Skeletal muscle satellite cell (primary cell): ENCODE measurements at regions not wholly inside any gene's neighbourhood (a gene's known extent, or its start where the extent isn't known, plus 50 kb on each side); places are given as distances from the start of the nearest gene placed in this dataset.
A peak's percentile ranks its signal among the peaks of the same experiment; 100 is the strongest.

ENCODE experiments used
- H3K27me3 ChIP-seq: 2 replicates; pipeline ENCODE4 v1.7.0; 2013; ENCODE audit warnings: low read length; ENCODE audit not compliant: control insufficient read depth, insufficient read depth
- H3K36me3 ChIP-seq: 2 replicates; pipeline ENCODE4 v1.7.0; 2013; ENCODE audit warnings: mild to moderate bottlenecking, control low read depth, low read length; ENCODE audit not compliant: insufficient read depth
- H3K4me1 ChIP-seq: 2 replicates; pipeline ENCODE4 v1.7.0; 2013; ENCODE audit warnings: low read length; ENCODE audit not compliant: control insufficient read depth, insufficient read depth
- H3K4me2 ChIP-seq: 2 replicates; pipeline ENCODE4 v1.7.0; 2013; ENCODE audit warnings: mild to moderate bottlenecking, low read length
- H3K4me3 ChIP-seq: 2 replicates; pipeline ENCODE4 v1.7.0; 2013; ENCODE audit warnings: low read length
- H3K9ac ChIP-seq: 2 replicates; pipeline ENCODE4 v1.7.0; 2013; ENCODE audit warnings: mild to moderate bottlenecking, low read depth, low read length, moderate library complexity
- H3K9me3 ChIP-seq: replicated peaks from 2 replicates; pipeline ENCODE4 v1.7.0; 2013; ENCODE audit warnings: mild to moderate bottlenecking, control low read depth, low read length

- Histone ChIP-seq H3K36me3 (no peaks in the 10 kb centered on the region), H3K27me3 (no peaks in the 10 kb centered on the region), H3K9me3 (no peaks in the 10 kb centered on the region), H3K4me2 (no peak overlapping the region), H3K9ac (no peak overlapping the region), H3K4me1 (no peaks in the 10 kb centered on the region), H3K4me3 (no peak overlapping the region)
These were observed 1585.9 kb downstream of the AACS start for GRCh38 chr12:126651133-126651532.

GRCh38 chr12:126663304-126664094 is 1598.3 kb downstream of the AACS start:
- no peak overlapping the region for H3K4me3 ChIP-seq
- no peaks in the 10 kb centered on the region for H3K9me3 ChIP-seq
- no peaks in the 10 kb centered on the region for H3K36me3 ChIP-seq
- H3K4me2 ChIP-seq = no peak overlapping the region
- no peaks in the 10 kb centered on the region for H3K27me3 ChIP-seq
- H3K9ac ChIP-seq = no peak overlapping the region
- H3K4me1 ChIP-seq = peaks cover 22% of the 10 kb centered on the region

- peak overlapping the region; percentile 49 for H3K9ac ChIP-seq
- H3K4me3 ChIP-seq = peak overlapping the region; percentile 4
- peaks cover 32% of the 10 kb centered on the region for H3K4me1 ChIP-seq
- no peaks in the 10 kb centered on the region for H3K27me3 ChIP-seq
- peak overlapping the region; percentile 44 for H3K4me2 ChIP-seq
- no peaks in the 10 kb centered on the region for H3K9me3 ChIP-seq
- no peaks in the 10 kb centered on the region for H3K36me3 ChIP-seq
These were observed 1599.6 kb upstream of the TMEM132C start for GRCh38 chr12:126667339-126667738.

GRCh38 chr12:126668538-126668937 is 1598.4 kb upstream of the TMEM132C start:
- Histone ChIP-seq H3K4me3 (peak overlapping the region; percentile 29), H3K36me3 (no peaks in the 10 kb centered on the region), H3K9me3 (no peaks in the 10 kb centered on the region), H3K4me1 (peaks cover 32% of the 10 kb centered on the region), H3K27me3 (no peaks in the 10 kb centered on the region), H3K9ac (peak overlapping the region; percentile 65), H3K4me2 (peak overlapping the region; percentile 69)

GRCh38 chr12:126668961-126669360 is 1598.0 kb upstream of the TMEM132C start:
- Histone ChIP-seq H3K4me2 (peak overlapping the region; percentile 69), H3K9me3 (no peaks in the 10 kb centered on the region), H3K4me3 (peak overlapping the region; percentile 11), H3K36me3 (no peaks in the 10 kb centered on the region), H3K9ac (peak overlapping the region; percentile 65), H3K4me1 (peaks cover 32% of the 10 kb centered on the region), H3K27me3 (no peaks in the 10 kb centered on the region)

GRCh38 chr12:126676434-126676833 is 1590.5 kb upstream of the TMEM132C start:
- H3K4me2 ChIP-seq = no peak overlapping the region

GRCh38 chr12:126681676-126682075 is 1585.3 kb upstream of the TMEM132C start:
- no peak overlapping the region for H3K9ac ChIP-seq
- H3K4me3 ChIP-seq = no peak overlapping the region
- H3K4me1 ChIP-seq = no peaks in the 10 kb centered on the region
- H3K27me3 ChIP-seq = no peaks in the 10 kb centered on the region
- H3K4me2 ChIP-seq = no peak overlapping the region
- H3K9me3 ChIP-seq = no peaks in the 10 kb centered on the region
- H3K36me3 ChIP-seq = no peaks in the 10 kb centered on the region

More at GRCh38 chr12:126676434-126676833, 1590.5 kb upstream of the TMEM132C start:
- no peaks in the 10 kb centered on the region for H3K36me3 ChIP-seq
- H3K9ac ChIP-seq = no peak overlapping the region
- H3K4me3 ChIP-seq = no peak overlapping the region
- H3K27me3 ChIP-seq = no peaks in the 10 kb centered on the region
- no peaks in the 10 kb centered on the region for H3K9me3 ChIP-seq
- peaks cover 6% of the 10 kb centered on the region for H3K4me1 ChIP-seq

GRCh38 chr12:126684703-126685102 is 1582.3 kb upstream of the TMEM132C start:
- Histone ChIP-seq H3K9me3 (no peaks in the 10 kb centered on the region), H3K4me1 (no peaks in the 10 kb centered on the region), H3K9ac (no peak overlapping the region), H3K4me2 (no peak overlapping the region), H3K27me3 (no peaks in the 10 kb centered on the region), H3K4me3 (no peak overlapping the region), H3K36me3 (no peaks in the 10 kb centered on the region)

- Histone ChIP-seq H3K4me1 (no peaks in the 10 kb centered on the region), H3K9me3 (no peaks in the 10 kb centered on the region), H3K27me3 (no peaks in the 10 kb centered on the region), H3K36me3 (no peaks in the 10 kb centered on the region), H3K4me2 (no peak overlapping the region), H3K4me3 (no peak overlapping the region), H3K9ac (no peak overlapping the region)
These were observed 1581.3 kb upstream of the TMEM132C start for GRCh38 chr12:126685636-126686035.

- no peaks in the 10 kb centered on the region for H3K36me3 ChIP-seq
- no peaks in the 10 kb centered on the region for H3K9me3 ChIP-seq
- no peak overlapping the region for H3K9ac ChIP-seq
- H3K4me1 ChIP-seq = no peaks in the 10 kb centered on the region
- no peaks in the 10 kb centered on the region for H3K27me3 ChIP-seq
- no peak overlapping the region for H3K4me2 ChIP-seq
- H3K4me3 ChIP-seq = no peak overlapping the region
These were observed 1578.4 kb upstream of the TMEM132C start for GRCh38 chr12:126688556-126688955.

GRCh38 chr12:126700096-126700495 is 1566.9 kb upstream of the TMEM132C start:
- Histone ChIP-seq H3K4me3 (no peak overlapping the region), H3K9ac (no peak overlapping the region), H3K36me3 (no peaks in the 10 kb centered on the region), H3K27me3 (no peaks in the 10 kb centered on the region), H3K4me1 (no peaks in the 10 kb centered on the region), H3K9me3 (no peaks in the 10 kb centered on the region), H3K4me2 (no peak overlapping the region)

GRCh38 chr12:126704609-126705008 is 1562.4 kb upstream of the TMEM132C start:
- no peak overlapping the region for H3K9ac ChIP-seq
- no peaks in the 10 kb centered on the region for H3K27me3 ChIP-seq
- no peak overlapping the region for H3K4me3 ChIP-seq
- peaks cover 5% of the 10 kb centered on the region for H3K4me1 ChIP-seq
- no peaks in the 10 kb centered on the region for H3K36me3 ChIP-seq
- no peaks in the 10 kb centered on the region for H3K9me3 ChIP-seq
- no peak overlapping the region for H3K4me2 ChIP-seq
